Kidney (tissue), 13 donors: ENCODE measurements at regions not wholly inside any gene's neighbourhood (a gene's known extent, or its start where the extent isn't known, plus 50 kb on each side); places are given as distances from the start of the nearest gene placed in this dataset.
A peak's percentile ranks its signal among the peaks of the same experiment; 100 is the strongest.

Experiments used
- DNase-seq, 5 donors: peaks; one replicate each; pipeline ENCODE4 v3.0.0-alpha.2; 2013 to 2020
- FAIRE-seq: peaks from 2 replicates; lab custom pipeline; 2012; peaks lifted over from hg19 to GRCh38; lab: Jason Lieb, UNC
- H3K27ac ChIP-seq, 2 donors: one replicate each; pipeline ENCODE4 v1.7.0; 2013; ENCODE audit warnings: low read depth in 2 of 2, low read length in 2 of 2, inconsistent platforms in 1 of 2
- H3K27me3 ChIP-seq: one replicate; pipeline ENCODE4 v1.7.1; 2013; ENCODE audit warnings: low read length, inconsistent platforms; ENCODE audit not compliant: control insufficient read depth, insufficient read depth
- H3K36me3 ChIP-seq, 3 donors: one replicate each; pipeline versions ENCODE4 v1.7.0 to v1.7.1; 2013; ENCODE audit warnings: low read length in 3 of 3, control low read depth in 1 of 3, inconsistent platforms in 1 of 3; ENCODE audit not compliant: insufficient read depth in 3 of 3, control insufficient read depth in 2 of 3
- H3K4me1 ChIP-seq, 3 donors: one replicate each; pipeline versions ENCODE4 v1.7.0 to v1.7.1; 2013; ENCODE audit warnings: low read length in 3 of 3, inconsistent platforms in 1 of 3, low read depth in 1 of 3; ENCODE audit not compliant: control insufficient read depth in 2 of 3, insufficient read depth in 2 of 3
- H3K4me3 ChIP-seq, 3 donors: one replicate each; pipeline versions ENCODE4 v1.7.0 to v1.8.1; 2013; ENCODE audit warnings: low read length in 3 of 3, control low read depth in 1 of 3, inconsistent platforms in 1 of 3
- H3K9ac ChIP-seq, 3 donors: one replicate each; pipeline versions ENCODE4 v1.7.0 to v1.7.1; 2013; ENCODE audit warnings: low read length in 3 of 3, control low read depth in 1 of 3, inconsistent platforms in 1 of 3
- H3K9me3 ChIP-seq, 3 donors: one replicate each; pipeline versions ENCODE4 v1.7.0 to v1.7.1; 2013; ENCODE audit warnings: low read length in 3 of 3, control low read depth in 1 of 3, inconsistent platforms in 1 of 3; ENCODE audit not compliant: control insufficient read depth in 2 of 3, insufficient read depth in 1 of 3
- intact Hi-C: fragments of 100-400 bp; cut with DNase I; formaldehyde crosslinking; loops from one replicate; pipeline ENCODE4 v1.11.1; 2022
- TF ChIP-seq, protein P1 (sequence below): IDR thresholded peaks from 3 replicates; pipeline ENCODE4 v1.5.1; 2012; ENCODE audit warnings: mild to moderate bottlenecking, moderate library complexity, borderline replicate concordance; ENCODE audit not compliant: insufficient read depth; ENCODE audit errors: extremely low read depth
- donor health status: control.
- donor health status: control.
- donor health status: control.
- donor health status: control.
- donor health status: control.
- donor health status: DM: yes; HTN: yes; CAD: no.
- donor health status: Normal renal cell carcinoma (clear cell type).

GRCh38 chr10:129140921-129141885 lies 325.8 kb upstream of the MGMT start:
- TF ChIP-seq, protein P1, sequence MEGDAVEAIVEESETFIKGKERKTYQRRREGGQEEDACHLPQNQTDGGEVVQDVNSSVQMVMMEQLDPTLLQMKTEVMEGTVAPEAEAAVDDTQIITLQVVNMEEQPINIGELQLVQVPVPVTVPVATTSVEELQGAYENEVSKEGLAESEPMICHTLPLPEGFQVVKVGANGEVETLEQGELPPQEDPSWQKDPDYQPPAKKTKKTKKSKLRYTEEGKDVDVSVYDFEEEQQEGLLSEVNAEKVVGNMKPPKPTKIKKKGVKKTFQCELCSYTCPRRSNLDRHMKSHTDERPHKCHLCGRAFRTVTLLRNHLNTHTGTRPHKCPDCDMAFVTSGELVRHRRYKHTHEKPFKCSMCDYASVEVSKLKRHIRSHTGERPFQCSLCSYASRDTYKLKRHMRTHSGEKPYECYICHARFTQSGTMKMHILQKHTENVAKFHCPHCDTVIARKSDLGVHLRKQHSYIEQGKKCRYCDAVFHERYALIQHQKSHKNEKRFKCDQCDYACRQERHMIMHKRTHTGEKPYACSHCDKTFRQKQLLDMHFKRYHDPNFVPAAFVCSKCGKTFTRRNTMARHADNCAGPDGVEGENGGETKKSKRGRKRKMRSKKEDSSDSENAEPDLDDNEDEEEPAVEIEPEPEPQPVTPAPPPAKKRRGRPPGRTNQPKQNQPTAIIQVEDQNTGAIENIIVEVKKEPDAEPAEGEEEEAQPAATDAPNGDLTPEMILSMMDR: no peak
- Histone ChIP-seq H3K9ac (no peak overlapping the region), H3K4me1 (no peaks in the 10 kb centered on the region), H3K27me3 (peaks cover 2% of the 10 kb centered on the region), H3K27ac (no peak overlapping the region), H3K9me3 (no peaks in the 10 kb centered on the region), H3K36me3 (no peaks in the 10 kb centered on the region), H3K4me3 (no peak overlapping the region)
- intact Hi-C loops: no loop called here
- FAIRE-seq: no peak
- DNase-seq: peak in 1 of 5 donors; percentile 11

DNA sequence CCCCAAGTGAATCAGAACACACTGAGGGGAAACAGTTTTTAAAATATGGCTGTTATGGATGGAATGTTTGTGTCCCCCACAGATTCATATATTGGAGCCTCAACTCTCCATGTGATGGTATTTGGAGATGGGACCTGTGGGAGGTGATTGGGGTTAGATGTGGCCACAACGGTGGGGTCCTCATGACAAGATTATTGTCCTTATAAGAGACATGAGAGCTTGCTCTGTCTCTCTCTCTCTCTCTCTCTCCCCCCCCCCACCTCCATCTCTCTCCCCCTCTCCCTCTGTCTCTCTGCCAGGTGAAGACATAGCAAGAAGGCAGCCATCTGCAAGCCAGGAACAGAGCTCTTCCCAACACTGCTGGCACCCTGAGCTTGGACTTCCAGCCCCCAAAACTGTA lies 315.8 kb upstream of the MGMT start:
- TF ChIP-seq, protein P1: no peak
- DNase-seq: no peak
- H3K27ac ChIP-seq: no peak overlapping the region
- H3K9ac ChIP-seq: no peak overlapping the region
- H3K4me1 ChIP-seq: no peaks in the 10 kb centered on the region
- no peaks in the 10 kb centered on the region for H3K36me3 ChIP-seq
- H3K4me3 ChIP-seq: no peak overlapping the region
- intact Hi-C loops: no loop called here
- no peaks in the 10 kb centered on the region for H3K27me3 ChIP-seq
- FAIRE-seq: no peak
- H3K9me3 ChIP-seq: no peaks in the 10 kb centered on the region

- DNase-seq: no peak
- Histone ChIP-seq H3K4me3 (no peak overlapping the region), H3K27ac (no peak overlapping the region), H3K9me3 (no peaks in the 10 kb centered on the region), H3K9ac (no peak overlapping the region), H3K27me3 (no peaks in the 10 kb centered on the region), H3K36me3 (no peaks in the 10 kb centered on the region), H3K4me1 (no peaks in the 10 kb centered on the region)
- TF ChIP-seq, protein P1: no peak
- intact Hi-C loops: no loop called here
- no peak for FAIRE-seq
Observed at GRCh38 chr10:129156406-129156805, 310.6 kb upstream of the MGMT start.
